GM18870 (cell line): ENCODE measurements at regions not wholly inside any gene's neighbourhood (a gene's known extent, or its start where the extent isn't known, plus 50 kb on each side); places are given as distances from the start of the nearest gene placed in this dataset.

Source experiments
- ATAC-seq: cut with Tn5 transposase; IDR thresholded peaks from one replicate; pipeline ENCODE4 v1.9.1; 2021; ENCODE audit warnings: moderate library complexity; ENCODE audit not compliant: unreplicated experiment

DNA sequence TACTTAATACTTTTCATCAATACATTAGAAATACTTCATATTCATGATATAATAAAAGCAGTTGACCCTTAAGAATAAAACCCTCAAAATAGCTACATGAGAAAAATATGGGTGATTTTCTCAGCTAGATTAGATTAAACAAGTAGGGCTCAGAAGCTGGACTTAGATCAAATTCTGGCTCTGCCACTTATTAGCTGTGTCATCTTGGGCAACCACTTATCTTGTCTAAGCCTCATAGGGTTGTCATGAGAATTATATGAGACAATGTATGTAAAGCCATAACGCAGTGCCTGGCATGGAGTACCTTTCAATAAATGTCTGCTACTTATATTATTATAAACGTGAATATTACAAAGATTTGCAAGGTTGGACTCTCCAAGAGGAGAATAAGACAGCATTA is 84.3 kb upstream of the PGRMC2 start:
- no peak for ATAC-seq

DNA sequence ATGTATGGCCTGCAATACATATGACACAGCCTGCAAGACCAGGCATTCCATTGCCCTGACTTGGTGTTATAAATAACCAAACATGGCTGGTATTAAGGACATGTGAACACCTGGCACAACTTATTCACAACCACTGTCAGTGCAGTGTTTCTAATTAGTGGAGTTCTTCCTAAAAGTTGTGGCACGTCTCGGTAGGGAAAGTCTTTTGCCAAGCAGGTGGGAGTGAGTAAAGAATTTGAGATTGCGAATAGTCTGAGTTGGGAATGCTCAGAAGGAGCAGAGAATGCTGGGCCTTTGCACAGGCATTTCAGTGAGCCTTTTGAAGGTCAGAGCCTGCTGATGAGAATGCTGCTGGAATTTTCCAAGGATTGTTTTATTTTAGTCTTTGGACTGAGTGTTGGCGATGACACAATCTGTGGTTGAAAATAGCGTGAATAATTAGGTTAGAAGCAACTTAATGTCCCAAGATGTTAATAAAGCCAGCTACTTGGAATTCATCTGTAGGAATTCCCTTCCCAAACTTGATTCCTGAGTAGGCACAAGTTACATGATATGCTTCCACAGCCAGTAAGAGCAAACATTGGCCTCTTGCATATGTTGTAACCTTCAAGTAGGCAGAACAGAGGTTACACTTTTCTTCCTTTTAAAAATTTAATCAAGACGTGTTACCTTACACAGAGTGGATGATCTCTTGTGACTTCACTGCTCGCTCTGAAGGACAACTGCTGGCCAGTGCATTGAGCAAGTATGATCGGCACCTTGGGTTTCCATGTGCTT is 83.6 kb upstream of the PGRMC2 start:
- no peak for ATAC-seq

DNA sequence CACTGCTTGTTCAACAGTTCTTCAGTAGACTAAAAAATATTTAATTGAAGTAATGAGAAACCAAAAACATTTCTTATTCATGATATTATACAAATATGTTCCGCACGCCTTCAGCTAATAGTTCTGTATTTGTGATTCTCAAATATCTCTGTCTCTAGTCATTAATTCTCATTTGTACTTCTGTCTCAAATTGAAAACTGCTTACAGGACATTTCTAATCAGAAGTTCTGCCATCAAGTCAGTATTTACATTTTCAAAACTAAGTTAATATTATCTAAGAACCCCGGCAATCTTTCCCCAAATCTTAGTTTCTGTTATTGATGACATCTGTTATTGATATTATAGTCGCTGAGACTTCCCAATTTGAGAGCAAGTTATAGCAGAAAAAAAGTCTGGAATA is 78.6 kb upstream of the PGRMC2 start:
- ATAC-seq = no peak

DNA sequence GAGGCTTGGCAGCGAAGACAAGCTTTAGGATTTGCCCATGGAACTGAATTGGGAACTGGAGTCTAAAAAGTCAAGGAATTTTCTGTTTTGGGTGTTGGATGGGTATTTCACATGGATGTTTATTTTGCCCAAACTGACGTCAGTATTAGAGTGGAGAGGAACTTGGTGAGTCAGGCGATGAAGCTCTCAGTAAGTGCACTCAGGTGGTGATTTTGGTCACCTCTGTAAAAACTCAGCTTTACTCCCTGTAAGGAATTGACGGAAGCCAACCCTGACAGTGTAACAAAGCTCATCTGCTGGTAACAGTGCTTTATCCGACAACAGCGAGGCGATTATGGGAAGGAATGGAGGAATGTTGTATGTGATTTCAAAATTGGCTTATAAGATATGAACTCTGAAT is 77.0 kb upstream of the PGRMC2 start:
- no peak for ATAC-seq

DNA sequence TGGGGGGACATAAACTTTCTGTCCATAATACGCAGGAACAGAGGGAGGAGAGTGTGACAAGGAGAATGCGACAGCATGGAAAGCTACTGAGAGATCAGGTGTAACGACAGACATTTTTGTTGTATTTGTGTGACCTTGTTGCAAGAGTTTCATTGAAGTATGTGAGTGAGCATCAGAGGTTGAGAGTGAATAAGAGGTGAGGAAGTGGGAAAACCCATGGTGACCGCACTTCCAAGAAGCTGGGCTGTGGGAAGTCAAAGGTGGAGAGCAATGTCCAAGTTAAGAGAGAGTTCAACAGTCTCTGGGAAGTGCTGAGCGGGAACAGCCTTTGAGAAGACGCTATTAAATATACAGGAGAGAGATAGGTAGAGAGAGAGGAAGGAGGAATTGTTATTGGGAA is 76.4 kb upstream of the PGRMC2 start:
- ATAC-seq = no peak

DNA sequence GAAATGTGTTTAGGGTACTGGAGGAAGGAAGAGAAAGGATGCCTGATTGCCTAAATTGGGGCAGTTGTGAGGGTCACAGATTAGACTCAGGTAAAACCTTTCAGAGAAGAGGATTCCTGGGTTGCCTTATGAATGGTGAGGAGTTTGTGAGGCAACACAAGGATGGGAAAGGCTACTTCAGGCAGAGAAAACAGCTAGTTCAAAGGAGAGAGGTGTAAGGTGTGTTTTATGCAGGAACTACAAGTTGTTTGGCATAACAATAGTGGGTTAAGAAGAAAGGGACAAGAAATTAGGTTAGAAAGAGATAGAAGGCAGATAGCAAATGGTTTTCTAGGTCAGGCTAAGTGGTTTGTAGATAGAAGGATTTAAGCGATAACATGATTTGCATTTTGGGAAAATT is 75.1 kb upstream of the PGRMC2 start:
- no peak for ATAC-seq

DNA sequence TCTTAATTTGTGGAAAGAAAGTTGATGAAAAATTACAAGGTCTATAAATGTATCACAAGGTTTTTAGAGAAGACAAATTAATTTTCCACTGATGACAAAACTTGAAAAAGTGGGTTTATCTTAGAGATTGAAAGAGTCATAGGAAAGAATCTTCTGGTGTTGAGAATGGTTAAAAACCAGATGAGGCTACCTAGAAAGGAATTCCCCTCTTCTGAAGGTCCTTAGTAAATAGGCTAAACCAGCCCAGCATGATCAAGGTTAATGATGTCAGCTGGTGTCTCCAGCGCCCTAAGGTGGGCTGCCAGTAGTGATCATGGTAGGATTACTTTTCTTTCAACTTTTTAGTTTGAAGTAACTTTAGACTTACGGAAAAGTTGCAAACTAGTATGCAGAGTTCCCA is 71.8 kb upstream of the PGRMC2 start:
- ATAC-seq = no peak

DNA sequence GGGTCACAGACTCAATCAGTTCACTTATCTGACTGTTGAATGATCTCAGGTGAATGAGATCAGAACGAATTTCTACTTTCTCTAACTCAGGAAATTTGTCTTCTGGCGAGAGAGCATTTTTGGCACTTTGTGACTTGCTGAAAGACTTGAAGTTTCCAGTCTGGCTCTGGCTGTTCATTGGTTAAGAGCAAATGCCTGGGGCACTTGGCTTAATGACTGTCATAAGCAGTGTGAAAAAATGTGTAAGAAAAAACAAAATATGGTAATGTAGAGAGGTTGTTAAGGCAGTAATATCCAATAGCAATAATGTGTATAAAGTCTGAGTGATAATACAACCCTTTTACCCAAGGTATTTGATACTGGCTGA is 71.3 kb upstream of the PGRMC2 start:
- no peak for ATAC-seq

DNA sequence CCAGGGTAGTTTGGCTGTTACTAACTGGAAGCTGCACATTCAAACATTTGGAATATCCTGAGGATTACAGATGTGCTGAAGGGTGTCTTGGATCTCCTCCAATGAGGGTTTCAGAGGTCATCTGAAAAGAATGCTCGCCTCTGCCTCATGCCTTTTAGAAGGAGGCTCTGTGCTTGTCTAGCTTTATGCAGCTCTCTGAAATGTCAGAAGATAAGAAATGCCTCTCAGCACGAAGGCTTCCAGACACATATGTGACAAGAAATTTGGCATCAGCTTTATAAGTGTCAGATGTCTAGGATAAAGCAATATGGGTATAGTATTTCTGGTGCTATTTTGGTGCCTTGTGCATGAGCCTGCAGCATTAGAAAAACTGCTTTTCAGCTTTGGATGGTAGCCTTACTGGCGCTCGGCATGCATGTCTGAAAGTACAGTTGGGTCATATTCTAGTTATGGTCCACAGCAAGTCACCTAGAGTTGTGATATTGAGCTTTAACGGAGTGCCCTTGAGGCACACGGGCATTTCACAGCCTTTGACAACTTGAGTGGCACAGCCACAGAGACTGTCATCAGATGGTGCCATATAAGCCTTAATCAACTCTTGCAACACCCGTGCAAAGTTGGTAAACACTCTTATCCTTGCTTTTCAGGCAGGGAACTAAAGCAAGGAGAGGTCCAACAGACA is 70.8 kb upstream of the PGRMC2 start:
- no peak for ATAC-seq

DNA sequence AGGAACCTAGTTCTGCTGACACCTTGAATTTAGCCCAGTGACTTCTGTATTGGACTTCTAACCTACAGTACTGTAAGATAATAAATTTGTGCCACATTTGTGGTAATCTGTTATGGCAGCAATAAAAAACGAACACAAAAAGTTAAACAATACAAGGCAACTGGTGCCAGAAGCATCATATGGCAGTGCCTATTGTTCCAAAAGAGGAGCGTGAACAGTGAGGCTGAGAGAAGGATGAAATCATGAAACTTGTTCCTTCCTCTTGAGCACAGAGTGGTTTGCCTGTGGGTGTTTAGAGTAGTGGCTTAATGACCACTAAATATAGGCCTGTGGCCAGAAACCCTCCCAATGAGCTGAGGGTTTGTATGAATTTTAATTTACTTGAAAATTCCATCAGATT is 69.7 kb upstream of the PGRMC2 start:
- no peak for ATAC-seq

DNA sequence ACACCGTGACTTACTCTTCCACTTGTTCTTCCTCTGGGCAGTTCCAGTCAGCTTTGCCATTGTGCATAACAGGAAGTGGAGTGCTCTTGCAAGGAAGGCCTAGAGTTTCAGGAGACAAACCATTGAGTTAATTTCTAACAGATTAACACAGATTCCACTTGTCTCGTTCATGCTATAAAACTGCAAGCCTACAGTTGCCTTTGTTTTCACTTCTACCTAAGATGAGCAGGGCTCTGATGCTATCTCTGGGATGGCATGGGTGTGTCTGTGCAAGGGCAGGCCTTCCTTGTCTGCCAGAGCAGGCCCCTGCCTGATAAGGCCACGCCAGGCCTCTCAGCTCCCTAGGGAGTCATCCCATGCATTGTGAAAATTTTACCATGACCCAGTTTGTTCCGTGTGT is 67.7 kb upstream of the PGRMC2 start:
- ATAC-seq = peak; percentile 87

DNA sequence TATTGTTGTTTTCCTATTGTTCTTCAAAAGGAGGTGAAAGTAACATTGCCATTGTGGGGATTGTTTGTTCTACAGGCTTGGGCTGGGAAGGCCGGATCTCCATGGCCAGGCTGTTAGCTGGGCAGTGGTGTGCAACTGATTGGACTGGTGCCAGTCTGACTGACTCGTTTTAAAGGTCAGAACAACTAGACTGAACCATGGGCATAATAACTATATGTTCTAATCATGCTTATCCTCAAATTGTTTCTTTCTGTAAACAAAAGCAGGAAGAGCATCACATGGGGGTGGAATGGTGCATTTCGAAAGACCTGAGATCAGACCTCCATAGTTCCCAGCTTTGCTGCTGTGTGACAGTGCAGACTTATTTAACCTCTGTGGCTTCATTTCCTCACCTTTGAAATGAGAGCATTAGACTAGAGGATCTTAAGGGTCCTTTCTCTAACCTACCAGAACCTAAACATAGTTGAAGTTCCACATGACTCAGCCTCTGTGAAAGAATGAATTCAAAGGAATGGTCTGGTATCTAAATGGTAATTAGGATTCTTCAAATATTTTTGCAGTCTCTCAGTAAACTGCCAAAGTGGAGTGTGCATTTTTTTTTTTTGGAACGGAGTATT is 66.7 kb upstream of the PGRMC2 start:
- no peak for ATAC-seq

DNA sequence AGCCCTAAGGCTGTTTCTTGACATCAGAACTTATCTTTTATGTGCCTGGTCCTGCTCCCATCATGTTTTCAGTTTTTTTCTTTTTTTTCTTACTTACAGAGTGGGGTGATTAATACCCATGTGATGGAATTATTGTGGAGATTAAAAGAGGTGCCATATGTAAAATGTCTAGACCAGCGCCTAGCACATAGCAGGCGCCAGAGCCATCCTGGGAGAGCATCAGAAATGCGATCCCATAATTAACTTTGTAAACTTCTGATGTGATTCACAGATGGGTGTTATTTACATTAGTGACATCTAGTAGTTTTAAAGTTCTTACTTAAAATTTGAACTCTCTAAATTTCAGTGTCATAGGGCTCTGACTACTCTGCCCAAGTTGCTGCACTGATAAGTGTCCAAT is 66.2 kb upstream of the PGRMC2 start:
- ATAC-seq = no peak

DNA sequence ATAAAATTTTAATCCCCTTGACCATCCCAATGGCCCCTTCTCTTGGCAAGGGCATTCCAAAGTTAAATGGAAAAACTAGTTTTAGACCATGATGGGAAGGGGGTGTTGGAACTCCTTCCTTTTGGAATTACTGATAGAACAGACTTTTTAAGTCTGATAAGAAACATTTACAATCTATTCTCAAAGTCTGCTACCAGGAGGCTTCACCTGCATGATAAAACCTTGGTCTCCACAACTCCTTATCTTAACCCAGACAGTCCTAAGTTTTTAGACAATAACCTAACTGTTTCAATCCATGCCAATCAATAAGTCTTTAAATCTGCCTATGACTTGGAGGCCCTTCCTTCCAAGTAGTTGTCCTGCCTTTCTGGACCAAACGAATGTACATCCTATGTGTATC is 63.9 kb upstream of the PGRMC2 start:
- ATAC-seq = no peak

DNA sequence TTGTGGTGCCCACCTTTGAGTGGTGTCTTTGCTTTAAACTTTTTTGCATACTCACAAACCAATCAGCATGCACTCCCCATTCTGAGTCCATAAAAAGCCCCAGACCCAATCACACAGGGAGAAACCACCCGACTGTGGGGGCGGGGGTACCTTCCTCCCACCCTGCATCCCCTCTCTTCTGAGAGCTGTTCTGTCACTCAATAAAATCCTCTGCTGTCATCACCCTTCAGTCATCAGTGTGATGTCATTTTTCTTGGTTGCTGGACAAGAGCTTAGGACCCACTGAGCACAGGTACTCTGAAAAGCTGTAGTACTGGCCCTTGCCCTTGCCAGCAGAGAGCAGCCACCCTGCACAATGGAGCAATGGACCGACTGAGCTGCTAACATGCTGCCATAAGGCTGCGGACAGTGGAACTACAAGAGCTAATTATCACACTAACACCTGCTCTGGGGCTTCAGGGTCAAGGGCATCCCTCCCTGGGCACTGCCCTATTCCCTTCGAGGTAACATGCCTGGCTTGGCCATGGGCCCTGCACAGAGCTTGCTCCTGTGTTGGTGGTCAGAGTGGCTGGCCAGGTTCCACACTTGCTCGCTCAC is 62.9 kb upstream of the PGRMC2 start:
- no peak for ATAC-seq

DNA sequence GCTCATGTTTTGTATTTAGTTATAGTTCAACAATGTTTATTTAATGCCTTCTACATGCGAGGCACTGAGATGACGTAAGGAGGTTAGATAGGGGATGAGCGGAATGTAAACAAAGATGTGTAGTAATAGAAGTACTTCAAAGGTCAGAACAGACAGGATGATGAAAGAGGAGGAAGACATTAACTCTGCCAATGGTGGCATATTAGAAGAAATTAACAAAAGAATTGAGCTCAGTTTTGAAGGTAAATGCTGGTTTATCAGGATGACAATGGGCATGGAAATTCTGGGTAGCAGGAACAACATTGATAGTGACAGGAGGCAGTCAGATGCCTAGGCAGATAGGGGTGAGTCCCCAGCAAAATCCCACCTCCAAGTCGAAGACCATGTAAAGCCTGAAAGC is 62.3 kb upstream of the PGRMC2 start:
- no peak for ATAC-seq

DNA sequence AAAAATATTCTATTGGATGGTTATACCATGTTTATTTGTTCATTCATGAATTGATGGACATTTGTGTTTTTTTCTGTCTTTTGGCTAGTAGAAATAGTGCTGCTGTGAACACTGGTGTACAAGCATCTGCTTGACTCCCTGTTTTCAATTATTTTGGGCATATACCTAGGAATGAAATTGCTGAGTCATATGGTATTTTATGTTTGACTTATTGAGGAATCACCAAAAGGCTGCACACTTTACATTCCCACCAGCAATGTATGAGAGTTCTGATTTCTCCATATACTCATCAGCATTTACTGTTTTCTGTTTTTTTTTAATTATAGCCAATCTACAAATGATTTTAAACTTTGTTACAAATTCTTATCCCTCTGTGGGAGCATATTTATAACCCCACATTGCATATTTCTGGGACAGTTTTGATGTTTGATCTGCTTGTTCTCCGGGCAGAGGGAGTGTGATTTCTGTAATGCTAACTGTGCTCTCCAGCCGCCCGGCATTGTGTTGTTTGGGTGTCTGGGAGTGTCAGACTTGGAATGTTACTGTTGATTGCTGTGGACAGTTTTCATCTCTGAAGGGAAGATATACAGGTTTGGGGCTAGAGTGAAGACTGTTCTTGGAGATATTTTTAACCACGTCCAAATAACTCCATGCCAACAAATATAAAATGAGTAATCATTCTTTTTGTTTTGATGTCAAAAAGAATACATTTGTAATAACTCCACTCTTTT is 60.5 kb upstream of the PGRMC2 start:
- ATAC-seq = no peak

DNA sequence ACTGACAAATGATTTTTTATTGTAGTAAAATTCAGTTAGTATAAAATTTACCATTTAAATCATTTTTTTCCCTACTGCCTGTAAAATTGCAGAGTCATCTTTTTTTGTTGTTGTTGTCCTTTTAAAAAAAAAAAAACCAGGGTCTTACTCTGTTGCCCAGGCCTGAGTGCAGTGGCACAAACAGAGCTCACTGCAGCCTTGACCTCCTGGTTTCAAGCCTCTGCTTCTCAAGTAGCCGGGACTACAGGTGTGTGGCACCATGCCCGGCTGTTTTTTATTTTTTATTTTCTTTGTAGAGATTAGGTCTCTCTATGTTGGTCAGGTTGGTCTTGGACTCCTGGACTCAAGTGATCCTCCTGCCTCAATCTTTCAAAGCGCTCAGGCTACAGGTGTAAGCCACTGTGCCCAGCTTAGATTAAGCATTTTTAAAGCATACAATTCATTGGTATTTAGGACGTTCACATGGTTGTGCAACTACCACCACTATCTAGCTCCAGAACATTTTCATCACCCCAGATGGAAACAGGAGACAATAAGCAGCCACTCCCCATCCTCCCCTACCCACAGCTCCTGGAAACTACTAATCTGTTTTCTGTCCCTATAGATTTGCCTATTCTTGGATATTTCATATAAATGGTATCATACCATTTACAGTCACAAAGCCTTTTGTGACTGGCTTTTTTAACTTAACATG is 59.7 kb upstream of the PGRMC2 start:
- ATAC-seq = no peak

DNA sequence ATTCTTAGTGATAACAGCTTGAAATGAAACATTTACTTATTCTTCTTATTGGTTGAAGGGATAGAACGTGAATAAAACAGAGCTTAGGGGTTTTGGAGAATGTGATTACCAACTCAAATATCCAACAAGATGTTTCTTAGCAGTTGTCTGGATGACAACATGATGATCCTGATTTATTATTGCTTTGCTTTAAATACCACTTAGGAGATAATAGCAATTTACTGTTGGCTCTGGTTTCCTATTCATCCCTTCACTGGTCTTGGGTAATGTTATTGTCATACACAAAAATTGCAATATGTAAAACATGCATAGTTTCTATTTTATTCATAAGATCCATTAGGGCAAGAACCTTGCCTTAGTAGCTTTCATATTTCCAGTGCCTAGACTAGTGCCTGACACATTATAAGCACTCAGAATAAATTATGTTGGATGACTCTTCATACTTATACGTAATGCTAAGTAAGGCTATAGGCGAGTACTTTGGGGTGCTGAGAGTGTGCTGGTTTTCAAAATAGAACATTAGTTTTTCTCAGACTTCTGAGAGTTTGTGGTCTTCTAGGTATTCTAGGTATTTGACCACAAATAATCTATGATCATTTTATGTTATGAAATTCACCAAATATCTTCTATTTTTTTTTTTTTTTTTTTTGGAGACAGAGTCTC is 58.6 kb upstream of the PGRMC2 start:
- ATAC-seq = no peak

DNA sequence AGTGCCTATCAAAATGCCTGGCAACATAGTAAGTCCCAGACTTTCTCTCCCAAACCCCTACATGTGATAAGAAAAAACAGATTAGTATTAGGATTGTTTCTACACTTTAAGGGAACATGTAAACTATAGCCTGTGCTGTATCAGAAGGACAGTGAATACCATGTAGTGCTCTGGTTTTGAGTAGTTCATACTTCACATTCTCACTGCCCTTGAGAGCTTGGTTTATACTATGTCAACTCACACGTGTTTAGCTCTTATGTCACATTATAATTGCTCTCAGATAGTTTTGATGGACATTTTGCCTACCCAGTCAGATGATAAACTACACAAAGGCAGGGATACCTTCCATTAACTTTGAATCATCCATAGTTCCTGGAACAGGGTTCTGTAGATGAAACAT is 58.0 kb upstream of the PGRMC2 start:
- ATAC-seq = no peak
